ENCODE measurements at regions not wholly inside any gene's neighbourhood (a gene's known extent, or its start where the extent isn't known, plus 50 kb on each side); places are given as distances from the start of the nearest gene placed in this dataset.

GRCh38 chr3:5055357-5056110 lies 66.6 kb upstream of the ARL8B start:
- Histone ChIP-seq H3K4me1 (ENCODE audit: low read depth, poor library complexity, severe bottlenecking) (no peaks in the 10 kb centered on the region), H3K79me2 (ENCODE audit: insufficient read depth, low read depth) (no peaks in the 10 kb centered on the region), H3K4me3 (IDR thresholded peaks at IDR 0.05; ENCODE audit: insufficient read depth, low read depth, low read length) (no peak overlapping the region), H3K9ac (no peak overlapping the region), H2AFZ (ENCODE audit: low read depth) (no peak overlapping the region), H4K20me1 (ENCODE audit: insufficient read depth) (no peaks in the 10 kb centered on the region), H3K27ac (no peak overlapping the region), H3K36me3 (ENCODE audit: insufficient read depth) (no peaks in the 10 kb centered on the region), H3K27me3 (ENCODE audit: insufficient read depth, low read depth) (no peaks in the 10 kb centered on the region), H3K4me2 (no peak overlapping the region)
- no peak for TF ChIP-seq CTCF (conservative IDR thresholded peaks at IDR 0.05; ENCODE audit: low read depth, low read length)

- Histone ChIP-seq H3K27ac (no peak overlapping the region), H3K9ac (no peak overlapping the region), H3K79me2 (ENCODE audit: insufficient read depth, low read depth) (no peaks in the 10 kb centered on the region), H3K4me3 (IDR thresholded peaks at IDR 0.05; ENCODE audit: insufficient read depth, low read depth, low read length) (no peak overlapping the region), H2AFZ (ENCODE audit: low read depth) (no peak overlapping the region), H3K4me1 (ENCODE audit: low read depth, poor library complexity, severe bottlenecking) (no peaks in the 10 kb centered on the region), H4K20me1 (ENCODE audit: insufficient read depth) (no peaks in the 10 kb centered on the region), H3K4me2 (no peak overlapping the region), H3K27me3 (ENCODE audit: insufficient read depth, low read depth) (no peaks in the 10 kb centered on the region), H3K36me3 (ENCODE audit: insufficient read depth) (no peaks in the 10 kb centered on the region)
- TF ChIP-seq CTCF (conservative IDR thresholded peaks at IDR 0.05; ENCODE audit: low read depth, low read length): no peak
Observed at GRCh38 chr3:5056111-5056391, 66.0 kb upstream of the ARL8B start.

- Histone ChIP-seq H3K27me3 (ENCODE audit: insufficient read depth, low read depth) (no peaks in the 10 kb centered on the region), H2AFZ (ENCODE audit: low read depth) (no peak overlapping the region), H3K9ac (no peak overlapping the region), H3K4me1 (ENCODE audit: low read depth, poor library complexity, severe bottlenecking) (no peaks in the 10 kb centered on the region), H3K79me2 (ENCODE audit: insufficient read depth, low read depth) (no peaks in the 10 kb centered on the region), H3K36me3 (ENCODE audit: insufficient read depth) (no peaks in the 10 kb centered on the region), H3K4me3 (IDR thresholded peaks at IDR 0.05; ENCODE audit: insufficient read depth, low read depth, low read length) (no peak overlapping the region), H4K20me1 (ENCODE audit: insufficient read depth) (no peaks in the 10 kb centered on the region), H3K4me2 (no peak overlapping the region), H3K27ac (no peak overlapping the region)
- no peak for TF ChIP-seq CTCF (conservative IDR thresholded peaks at IDR 0.05; ENCODE audit: low read depth, low read length)
Observed at GRCh38 chr3:5057272-5057671, 64.8 kb upstream of the ARL8B start.

- Histone ChIP-seq H3K9ac (no peak overlapping the region), H3K79me2 (ENCODE audit: insufficient read depth, low read depth) (no peaks in the 10 kb centered on the region), H3K4me1 (ENCODE audit: low read depth, poor library complexity, severe bottlenecking) (no peaks in the 10 kb centered on the region), H2AFZ (ENCODE audit: low read depth) (no peak overlapping the region; the same call in 1 of the 2 replicates), H3K4me2 (no peak overlapping the region), H3K27me3 (ENCODE audit: insufficient read depth, low read depth) (no peaks in the 10 kb centered on the region), H3K36me3 (ENCODE audit: insufficient read depth) (no peaks in the 10 kb centered on the region), H4K20me1 (ENCODE audit: insufficient read depth) (no peaks in the 10 kb centered on the region), H3K27ac (no peak overlapping the region), H3K4me3 (IDR thresholded peaks at IDR 0.05; ENCODE audit: insufficient read depth, low read depth, low read length) (no peak overlapping the region)
- peak; percentile 65; the same call in 1 of the 2 replicates for TF ChIP-seq CTCF (conservative IDR thresholded peaks at IDR 0.05; ENCODE audit: low read depth, low read length)
Observed at GRCh38 chr3:5057857-5058324, 64.2 kb upstream of the ARL8B start.

All from KMS-11 (cell line).